OCI-LY1 (cell line): ENCODE measurements at regions not wholly inside any gene's neighbourhood (a gene's known extent, or its start where the extent isn't known, plus 50 kb on each side); places are given as distances from the start of the nearest gene placed in this dataset.

Source experiments
- H2AFZ ChIP-seq: fragments of 200-600 bp; sonication (generic), shearing (Covaris generic); 2 replicates; pipeline ENCODE4 v1.6.0; 2014; ENCODE audit warnings: antibody characterized with exemption, mild to moderate bottlenecking, low read length
- H3F3A ChIP-seq: fragments of 200-600 bp; sonication (generic), shearing (Covaris generic); 2 replicates; pipeline ENCODE4 v1.6.0; 2014; ENCODE audit warnings: mild to moderate bottlenecking, antibody characterized with exemption, low read length, moderate library complexity; ENCODE audit not compliant: insufficient read depth
- H3K27ac ChIP-seq: fragments of 200-600 bp; sonication (generic); 2 replicates; pipeline ENCODE4 v1.5.1; 2014; ENCODE audit warnings: low read length, mixed run types, mild to moderate bottlenecking, low read depth; ENCODE audit not compliant: poor library complexity, severe bottlenecking
- H3K27me3 ChIP-seq: fragments of 200-600 bp; sonication (generic); 2 replicates; pipeline ENCODE4 v1.6.0; 2014; ENCODE audit warnings: antibody characterized with exemption, mild to moderate bottlenecking, low read length, moderate library complexity; ENCODE audit not compliant: insufficient read depth
- H3K36me3 ChIP-seq: fragments of 200-600 bp; sonication (generic); 2 replicates; pipeline ENCODE4 v1.6.1; 2014; ENCODE audit warnings: mild to moderate bottlenecking, antibody characterized with exemption, low read length, moderate library complexity, mixed read lengths; ENCODE audit not compliant: insufficient read depth
- H3K4me1 ChIP-seq: fragments of 200-600 bp; sonication (generic); 2 replicates; pipeline ENCODE4 v1.5.1; 2014; ENCODE audit warnings: mild to moderate bottlenecking, low read length, moderate library complexity; ENCODE audit not compliant: insufficient read depth, severe bottlenecking
- H3K4me2 ChIP-seq: fragments of 200-600 bp; sonication (generic), shearing (Covaris generic); 2 replicates; pipeline ENCODE4 v1.6.1; 2014; ENCODE audit warnings: low read length
- H3K4me3 ChIP-seq: fragments of 200-600 bp; sonication (generic); 2 replicates; pipeline ENCODE4 v1.5.1; 2014; ENCODE audit warnings: low read length, low read depth, mild to moderate bottlenecking, mixed read lengths; ENCODE audit not compliant: poor library complexity, severe bottlenecking
- H3K79me2 ChIP-seq: fragments of 200-600 bp; shearing (Covaris generic); 2 replicates; pipeline ENCODE4 v1.6.1; 2016; ENCODE audit warnings: mixed run types, low read length, mixed read lengths; ENCODE audit not compliant: insufficient read depth
- H3K9ac ChIP-seq: fragments of 200-600 bp; sonication (generic), shearing (Covaris generic); 2 replicates; pipeline ENCODE4 v1.6.1; 2014; ENCODE audit warnings: mild to moderate bottlenecking, low read length, mixed read lengths
- H3K9me2 ChIP-seq: fragments of 200-600 bp; sonication (generic), shearing (Covaris generic); 2 replicates; pipeline ENCODE4 v1.6.1; 2014; ENCODE audit warnings: low read depth, mild to moderate bottlenecking, low read length, mixed read lengths
- H3K9me3 ChIP-seq: fragments of 200-600 bp; shearing (Covaris generic); 2 replicates; pipeline ENCODE4 v1.6.1; 2014; ENCODE audit warnings: low read length, mixed read lengths
- H4K20me1 ChIP-seq: fragments of 200-600 bp; sonication (generic), shearing (Covaris generic); 2 replicates; pipeline ENCODE4 v1.6.0; 2016; ENCODE audit warnings: mild to moderate bottlenecking, low read length; ENCODE audit not compliant: insufficient read depth
- EZH2 ChIP-seq: fragments of 200-600 bp; sonication (generic), shearing (Covaris generic); IDR thresholded peaks from 2 replicates; pipeline ENCODE4 v1.8.0; 2017; ENCODE audit warnings: borderline replicate concordance, mixed run types, mild to moderate bottlenecking, antibody characterized with exemption, low read length, moderate library complexity, mixed read lengths
- TF ChIP-seq, protein P1 (sequence below): fragments of 200-600 bp; sonication (generic), shearing (Covaris generic); IDR thresholded peaks from 2 replicates; pipeline ENCODE4 v1.5.1; 2017; ENCODE audit warnings: mild to moderate bottlenecking, antibody characterized with exemption, low read length, moderate library complexity, mixed read lengths

DNA sequence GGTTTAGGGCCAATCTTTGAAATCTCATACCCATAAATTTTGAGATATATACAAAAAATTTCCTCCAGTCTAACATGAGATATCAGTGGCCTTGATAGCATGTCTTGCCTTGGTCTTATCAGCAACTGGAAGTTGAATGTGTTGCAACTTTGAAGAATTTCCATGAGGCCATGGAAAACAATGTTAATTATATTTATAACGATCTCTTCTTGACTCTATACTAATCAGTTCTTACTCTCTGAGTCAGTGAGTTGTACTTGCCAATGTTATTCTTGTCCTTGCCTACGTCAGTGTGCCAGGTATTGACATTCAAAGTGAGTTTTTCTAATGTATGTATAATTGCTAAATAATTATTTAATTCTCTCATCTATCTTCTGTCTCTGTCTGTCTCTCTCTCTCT, 535.1 kb downstream of the KCNA4 start:
- H3K9ac ChIP-seq: no peak overlapping the region
- no peaks in the 10 kb centered on the region for H3K79me2 ChIP-seq
- no peak overlapping the region for H3K4me2 ChIP-seq
- H3K9me2 ChIP-seq: no peaks in the 10 kb centered on the region
- H4K20me1 ChIP-seq: no peaks in the 10 kb centered on the region
- no peaks in the 10 kb centered on the region for H3K27me3 ChIP-seq
- H2AFZ ChIP-seq: no peak overlapping the region
- H3K27ac ChIP-seq: no peak overlapping the region
- H3K4me3 ChIP-seq: no peak overlapping the region
- no peaks in the 10 kb centered on the region for H3K36me3 ChIP-seq
- no peaks in the 10 kb centered on the region for H3K4me1 ChIP-seq
- no peaks in the 10 kb centered on the region for H3K9me3 ChIP-seq
- no peaks in the 10 kb centered on the region for H3F3A ChIP-seq
- TF ChIP-seq EZH2: no peak
- TF ChIP-seq, protein P1, sequence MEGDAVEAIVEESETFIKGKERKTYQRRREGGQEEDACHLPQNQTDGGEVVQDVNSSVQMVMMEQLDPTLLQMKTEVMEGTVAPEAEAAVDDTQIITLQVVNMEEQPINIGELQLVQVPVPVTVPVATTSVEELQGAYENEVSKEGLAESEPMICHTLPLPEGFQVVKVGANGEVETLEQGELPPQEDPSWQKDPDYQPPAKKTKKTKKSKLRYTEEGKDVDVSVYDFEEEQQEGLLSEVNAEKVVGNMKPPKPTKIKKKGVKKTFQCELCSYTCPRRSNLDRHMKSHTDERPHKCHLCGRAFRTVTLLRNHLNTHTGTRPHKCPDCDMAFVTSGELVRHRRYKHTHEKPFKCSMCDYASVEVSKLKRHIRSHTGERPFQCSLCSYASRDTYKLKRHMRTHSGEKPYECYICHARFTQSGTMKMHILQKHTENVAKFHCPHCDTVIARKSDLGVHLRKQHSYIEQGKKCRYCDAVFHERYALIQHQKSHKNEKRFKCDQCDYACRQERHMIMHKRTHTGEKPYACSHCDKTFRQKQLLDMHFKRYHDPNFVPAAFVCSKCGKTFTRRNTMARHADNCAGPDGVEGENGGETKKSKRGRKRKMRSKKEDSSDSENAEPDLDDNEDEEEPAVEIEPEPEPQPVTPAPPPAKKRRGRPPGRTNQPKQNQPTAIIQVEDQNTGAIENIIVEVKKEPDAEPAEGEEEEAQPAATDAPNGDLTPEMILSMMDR: no peak

- no peak overlapping the region for H3K4me3 ChIP-seq
- H4K20me1 ChIP-seq: no peaks in the 10 kb centered on the region
- no peak overlapping the region for H3K27ac ChIP-seq
- no peak overlapping the region for H3K9ac ChIP-seq
- no peak overlapping the region for H3K4me2 ChIP-seq
- no peaks in the 10 kb centered on the region for H3K27me3 ChIP-seq
- no peaks in the 10 kb centered on the region for H3F3A ChIP-seq
- no peaks in the 10 kb centered on the region for H3K36me3 ChIP-seq
- H3K9me3 ChIP-seq: no peaks in the 10 kb centered on the region
- no peaks in the 10 kb centered on the region for H3K9me2 ChIP-seq
- TF ChIP-seq, protein P1: no peak
- TF ChIP-seq EZH2: no peak
- H2AFZ ChIP-seq: no peak overlapping the region
- no peaks in the 10 kb centered on the region for H3K4me1 ChIP-seq
- H3K79me2 ChIP-seq: no peaks in the 10 kb centered on the region
These were observed 535.8 kb downstream of the KCNA4 start for GRCh38 chr11:29480981-29481380.

DNA sequence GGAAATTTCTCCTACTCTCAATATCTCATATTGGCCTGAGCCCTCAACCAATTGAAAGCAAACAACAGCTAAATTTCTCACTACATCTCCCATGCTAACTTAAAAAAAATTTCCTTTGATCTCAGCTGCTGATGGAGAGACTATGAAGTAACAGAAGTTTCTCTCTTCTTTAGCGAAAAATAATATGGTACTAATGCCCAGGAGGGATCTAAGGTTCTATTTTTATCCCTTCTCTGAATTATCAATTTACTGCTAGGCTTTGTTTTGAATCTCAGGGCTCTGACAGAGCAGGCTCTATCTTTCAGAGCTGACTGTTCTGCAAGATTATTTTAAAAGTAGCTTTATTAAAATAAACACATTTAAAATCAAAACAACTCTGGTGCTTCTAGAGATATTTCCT, 558.6 kb downstream of the KCNA4 start:
- no peak overlapping the region for H3K4me3 ChIP-seq
- no peaks in the 10 kb centered on the region for H3F3A ChIP-seq
- no peaks in the 10 kb centered on the region for H3K9me3 ChIP-seq
- no peak for TF ChIP-seq EZH2
- TF ChIP-seq, protein P1: no peak
- H3K9ac ChIP-seq: no peak overlapping the region
- H3K27me3 ChIP-seq: no peaks in the 10 kb centered on the region
- H3K36me3 ChIP-seq: no peaks in the 10 kb centered on the region
- H3K79me2 ChIP-seq: no peaks in the 10 kb centered on the region
- H3K4me2 ChIP-seq: no peak overlapping the region
- no peak overlapping the region for H2AFZ ChIP-seq
- no peaks in the 10 kb centered on the region for H3K4me1 ChIP-seq
- H4K20me1 ChIP-seq: no peaks in the 10 kb centered on the region
- no peaks in the 10 kb centered on the region for H3K9me2 ChIP-seq
- H3K27ac ChIP-seq: no peak overlapping the region
